Myocyte (in vitro differentiated cells): ENCODE measurements at regions not wholly inside any gene's neighbourhood (a gene's known extent, or its start where the extent isn't known, plus 50 kb on each side); places are given as distances from the start of the nearest gene placed in this dataset.

ENCODE experiments used
- DNase-seq: peaks from one replicate; pipeline ENCODE4 v3.0.0-alpha.2; 2012; ENCODE audit warnings: low read depth

DNA sequence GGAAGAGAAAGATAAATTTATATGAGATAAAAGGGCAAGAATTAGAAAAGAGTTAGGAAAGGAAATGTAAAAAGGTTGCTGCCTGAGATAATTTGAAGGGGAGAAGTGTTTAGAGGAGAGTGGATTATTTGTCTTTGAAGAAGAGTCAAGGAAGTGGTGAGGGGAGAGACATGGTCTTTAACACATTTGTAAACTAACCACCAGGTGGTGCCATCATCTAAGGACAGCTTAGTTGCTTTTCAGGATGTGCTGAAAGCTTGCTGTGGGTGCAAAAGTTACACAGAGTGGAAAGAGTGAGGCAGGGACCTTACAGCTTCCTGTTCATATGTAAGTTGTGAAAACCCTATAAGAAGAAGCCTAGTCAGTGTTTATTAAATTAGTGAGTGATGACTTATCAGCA, 114.1 kb upstream of the DNAJC19 start:
- no peak for DNase-seq

DNA sequence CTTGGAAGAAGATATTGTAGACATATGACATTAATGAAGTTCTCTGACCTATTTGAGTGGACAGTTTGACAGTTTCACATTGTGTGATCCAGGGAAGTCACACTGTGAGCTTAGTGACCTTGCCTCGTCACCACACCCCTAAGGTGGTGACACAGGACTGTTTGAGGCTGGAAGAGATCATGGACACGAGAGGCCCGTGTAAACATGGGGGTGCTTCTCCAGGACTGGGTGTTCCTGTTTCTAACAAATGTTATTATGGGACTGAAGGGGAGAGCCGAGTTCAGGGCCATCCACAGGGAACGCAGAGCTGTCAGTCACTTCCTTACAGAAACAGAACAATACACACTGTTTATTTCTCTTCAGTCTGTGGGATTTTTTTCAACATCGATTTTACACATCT, 96.5 kb upstream of the DNAJC19 start:
- DNase-seq: no peak

DNA sequence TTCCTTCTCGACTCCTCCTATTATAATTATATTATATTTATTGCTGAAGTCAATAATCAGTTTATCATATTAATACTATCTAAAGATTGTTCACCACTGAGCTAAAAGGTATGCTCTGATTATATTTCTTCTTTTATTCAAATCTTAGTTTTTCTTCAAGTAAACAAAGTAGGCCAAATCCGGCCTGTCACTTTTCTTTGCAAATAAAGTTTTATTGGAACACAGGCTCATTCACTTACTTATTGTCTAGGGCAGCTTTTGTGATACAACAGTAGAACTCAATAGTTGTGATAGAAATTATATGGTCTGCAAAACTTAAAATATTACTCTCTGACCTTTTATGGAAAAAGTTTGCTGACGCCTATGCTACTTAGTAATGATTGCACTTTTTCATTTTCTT, 92.4 kb upstream of the DNAJC19 start:
- no peak for DNase-seq

DNA sequence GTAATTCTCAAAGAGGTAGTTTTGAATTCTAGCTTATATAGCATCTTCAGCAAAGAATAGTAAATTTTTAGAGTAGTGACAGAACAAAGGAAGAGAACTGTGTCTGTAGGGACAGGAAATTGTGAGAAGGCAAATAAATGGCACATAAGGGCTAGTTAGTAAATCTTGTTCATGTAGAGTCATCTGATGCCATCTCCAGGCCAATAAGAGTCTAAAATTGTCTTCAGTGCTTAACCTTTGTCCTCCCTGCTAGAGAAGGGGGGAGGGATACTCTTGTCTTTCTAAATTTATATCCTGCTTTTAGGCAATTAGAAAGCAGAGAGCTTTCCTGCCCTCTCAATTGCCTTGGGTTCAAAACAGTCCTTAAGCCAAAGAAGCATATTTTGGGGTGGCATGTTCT, 87.0 kb upstream of the DNAJC19 start:
- DNase-seq: no peak

DNA sequence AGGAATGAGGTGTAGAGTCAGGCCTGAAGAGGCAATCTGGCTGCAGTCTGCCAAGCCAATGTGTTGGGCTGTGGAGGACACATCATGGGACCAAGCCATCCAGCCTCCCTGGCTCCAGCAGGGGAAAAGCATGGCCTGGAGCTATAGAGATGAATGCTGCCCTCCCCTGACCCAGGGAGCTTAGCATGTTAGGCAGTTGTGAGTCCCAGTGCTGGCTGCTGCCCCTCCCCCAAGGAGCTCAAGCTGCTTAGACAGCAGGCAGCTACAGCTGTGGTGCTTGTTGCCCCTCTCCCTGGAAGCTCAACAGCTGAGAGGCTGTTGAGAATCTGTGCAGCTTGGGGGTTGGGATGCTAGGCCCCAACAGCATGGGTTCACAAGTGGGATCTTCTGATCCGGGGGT, 85.6 kb upstream of the DNAJC19 start:
- DNase-seq: no peak

DNA sequence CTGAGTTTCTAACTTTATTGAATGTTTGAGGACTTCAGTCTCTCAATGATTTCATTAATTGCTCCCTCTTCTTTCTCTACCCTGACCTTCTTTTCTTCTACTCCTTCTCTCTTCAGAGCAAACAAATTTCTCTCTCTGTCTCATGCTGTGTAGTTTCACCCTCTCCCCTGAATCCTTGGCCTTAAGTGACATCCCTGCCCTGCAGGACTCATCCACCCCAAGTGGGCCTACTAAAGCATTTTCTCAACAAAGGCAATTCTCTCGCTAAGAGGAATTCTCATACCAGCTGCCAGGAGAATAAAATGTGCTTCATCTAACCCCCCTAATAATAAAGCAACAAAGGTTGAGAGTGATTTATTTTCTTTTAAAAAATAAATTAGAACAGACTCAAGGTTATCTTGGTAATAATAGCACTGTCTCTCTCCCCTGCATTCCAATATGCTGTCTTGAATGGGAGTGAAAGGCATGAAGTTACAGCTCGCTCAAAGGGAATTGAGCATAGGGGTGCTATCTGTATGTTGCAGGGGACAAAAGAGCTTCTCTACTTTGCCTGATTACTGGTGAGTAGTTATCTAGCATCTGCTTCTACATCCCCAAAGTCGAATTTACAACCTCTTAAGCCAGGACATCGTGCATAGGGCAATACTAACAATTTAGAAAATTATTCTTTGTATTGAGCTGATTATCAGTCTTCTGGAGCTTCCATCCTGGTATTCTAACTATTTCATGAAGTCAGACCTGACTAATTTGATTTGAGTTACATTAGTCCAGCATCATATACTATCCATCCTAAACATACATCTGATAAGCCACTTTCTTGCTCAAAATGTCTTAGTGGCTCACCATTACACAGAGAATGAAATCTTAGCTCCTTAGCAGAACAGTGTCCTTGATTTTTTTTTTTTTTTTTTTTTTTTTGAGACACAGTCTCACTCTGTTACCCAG, 76.9 kb upstream of the DNAJC19 start:
- no peak for DNase-seq

DNA sequence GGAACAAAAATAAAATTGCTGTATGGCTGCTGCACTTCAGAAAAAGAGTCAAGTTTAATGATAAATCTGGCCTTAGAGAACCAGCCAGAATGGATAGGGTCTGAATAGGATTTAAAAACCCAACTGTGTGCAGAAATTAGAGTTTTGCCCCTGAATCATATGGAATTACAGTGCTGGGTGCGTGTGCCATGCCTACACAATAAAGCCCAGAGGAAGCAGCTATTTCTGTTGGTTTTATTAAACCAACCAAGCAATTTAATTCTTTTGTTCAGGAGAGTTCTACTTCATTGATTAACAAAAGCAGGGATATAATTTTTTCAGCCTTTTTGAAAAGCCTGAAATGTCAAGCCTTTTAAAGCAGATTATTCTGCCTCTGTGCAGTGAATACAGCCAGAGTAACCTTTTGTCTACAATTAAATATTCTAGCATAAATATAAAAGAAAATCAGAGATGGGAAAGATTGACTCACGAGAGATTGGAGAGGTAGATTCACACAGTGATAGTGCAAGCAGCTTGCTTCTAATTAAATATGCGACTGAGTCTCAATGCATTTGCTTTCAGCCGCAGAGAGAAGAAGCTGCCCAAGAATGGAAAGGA, 66.7 kb upstream of the DNAJC19 start:
- DNase-seq: no peak

DNA sequence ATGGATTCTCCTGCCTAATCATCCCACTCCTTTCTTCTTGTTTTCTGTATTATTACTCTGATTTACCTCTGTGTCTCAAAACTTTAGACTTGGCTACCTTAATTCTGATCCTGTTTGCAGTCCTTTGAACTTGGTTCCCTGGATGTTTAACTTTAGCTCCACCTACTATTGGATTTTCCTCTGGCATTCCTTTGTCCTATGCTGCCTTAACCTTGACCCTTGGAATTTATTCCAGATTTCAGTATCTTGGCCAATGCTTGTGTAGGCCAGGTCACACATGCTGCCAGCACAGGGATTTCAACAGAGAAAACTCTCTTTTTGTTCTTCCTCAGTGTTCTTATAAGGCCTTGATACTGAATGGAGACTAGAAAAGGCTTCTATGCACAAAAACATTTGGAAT, 65.0 kb upstream of the DNAJC19 start:
- no peak for DNase-seq

DNA sequence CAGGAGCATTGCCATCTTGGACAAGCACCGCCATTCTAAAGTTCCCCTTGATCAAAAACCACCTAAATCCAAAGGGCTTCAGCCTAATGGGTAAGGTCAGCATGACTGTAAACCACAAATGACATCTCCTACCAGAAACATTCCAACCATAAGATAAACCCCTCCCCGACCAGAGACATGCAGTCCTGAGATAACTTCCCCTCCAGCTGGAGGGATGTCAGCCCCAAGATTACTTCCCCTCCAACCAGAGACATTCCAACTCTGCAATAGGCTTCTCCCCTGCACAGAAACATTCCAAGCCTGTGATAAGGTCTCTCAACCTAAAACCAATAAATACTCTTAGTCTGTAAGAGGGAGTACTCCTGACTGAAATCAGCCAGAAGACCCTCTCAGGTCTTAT, 62.7 kb upstream of the DNAJC19 start:
- DNase-seq: no peak

DNA sequence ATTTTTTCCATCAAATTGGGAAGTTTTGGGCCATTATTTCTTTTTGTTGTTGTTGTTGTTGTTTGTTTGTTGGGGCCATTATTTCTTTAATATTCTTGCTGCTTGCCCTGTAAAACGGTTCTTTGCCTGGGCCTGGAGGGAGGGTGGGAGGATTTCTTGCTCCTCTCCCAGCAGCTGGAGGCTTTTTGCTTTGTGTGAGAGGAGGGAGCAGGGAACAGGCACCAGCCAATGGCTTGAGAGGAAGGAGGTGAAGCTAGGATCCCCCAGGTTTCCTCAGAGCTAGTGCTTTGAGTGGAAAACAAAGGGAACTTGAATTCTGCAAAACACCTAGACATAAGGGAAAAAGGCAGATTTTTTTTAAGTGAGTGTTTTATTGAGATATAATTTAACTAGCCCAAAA, 61.2 kb upstream of the DNAJC19 start:
- no peak for DNase-seq

DNA sequence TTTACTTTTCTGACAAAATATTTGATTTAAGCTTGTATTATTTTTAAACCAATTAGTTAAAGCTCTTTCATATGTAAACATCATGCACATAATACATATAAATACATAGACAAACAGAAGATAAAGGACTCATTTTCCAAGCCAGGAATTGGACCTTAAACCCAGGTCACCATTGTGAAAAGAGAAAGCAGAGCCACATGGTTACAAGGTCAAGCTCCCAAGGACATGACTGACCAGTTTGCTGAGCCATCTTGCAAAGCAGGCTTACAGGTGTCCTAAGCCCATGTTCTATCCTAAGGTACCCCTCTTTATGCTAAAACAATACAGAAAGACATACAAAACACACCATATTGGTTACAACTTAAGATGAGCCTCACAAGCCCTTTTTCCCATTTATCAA, 50.5 kb upstream of the DNAJC19 start:
- DNase-seq: no peak
